SK-N-SH (cell line): ENCODE measurements at regions not wholly inside any gene's neighbourhood (a gene's known extent, or its start where the extent isn't known, plus 50 kb on each side); places are given as distances from the start of the nearest gene placed in this dataset.
"Not testable (repeated sequence)": the region's sequence is repeated elsewhere in the genome, so short reads cannot be mapped to it uniquely, and the experiment has no call there.

Source experiments
- CTCF ChIA-PET: fragments of 300-600, 350-600 bp; formaldehyde crosslinking; extraction: SDS; loops from one replicate; lab custom pipeline; 2021; lab: Yijun Ruan, JAX
- POLR2A ChIA-PET: fragments of 350-600 bp; sonication (Branson Sonifier 250); formaldehyde crosslinking; extraction: SDS; loops from one replicate; lab custom pipeline; 2020; ENCODE audit warnings: antibody characterized with exemption, inconsistent platforms; lab: Yijun Ruan, JAX
- DNase-seq: peaks from one replicate; pipeline ENCODE4 v3.0.0; 2012
- H2AFZ ChIP-seq: fragments of 200-600 bp; sonication (generic); 2 replicates; pipeline ENCODE4 v1.8.1; 2016; ENCODE audit warnings: antibody characterized with exemption, mild to moderate bottlenecking, low read depth
- H3F3A ChIP-seq: fragments of 200-600 bp; sonication (generic); replicated peaks from 2 replicates; pipeline ENCODE3; 2016; ENCODE audit warnings: antibody characterized with exemption, mild to moderate bottlenecking; ENCODE audit not compliant: insufficient read depth
- H3K27ac ChIP-seq, 2 experiments: fragments of 200-500 bp in 1 of 2; fragments of 200-600 bp in 1 of 2; sonication (Bioruptor generic) in 1 of 2; sonication (generic), shearing (Covaris generic) in 1 of 2; 2 replicates each; pipeline versions ENCODE4 v1.5.1 to v1.6.1; 2014 to 2016; ENCODE audit warnings: low read depth in 2 of 2, inconsistent platforms in 1 of 2, low read length in 1 of 2, mild to moderate bottlenecking in 1 of 2, mixed read lengths in 1 of 2
- H3K27me3 ChIP-seq: fragments of 200-600 bp; sonication (generic), shearing (Covaris generic); 2 replicates; pipeline ENCODE4 v1.6.1; 2016; ENCODE audit warnings: mixed run types; ENCODE audit not compliant: insufficient read depth
- H3K36me3 ChIP-seq, 2 experiments: fragments of 200-500 bp in 1 of 2; fragments of 200-600 bp in 1 of 2; sonication (Bioruptor generic) in 1 of 2; sonication (generic) in 1 of 2; replicated peaks in 1 of 2; 2 replicates each; pipeline versions ENCODE3 to v1.5.1; 2014 to 2016; ENCODE audit warnings: low read length in 1 of 2, mild to moderate bottlenecking in 1 of 2; ENCODE audit not compliant: insufficient read depth in 2 of 2, control insufficient read depth in 1 of 2
- H3K4me1 ChIP-seq, 2 experiments: fragments of 200-500 bp in 1 of 2; fragments of 200-600 bp in 1 of 2; sonication (Bioruptor generic) in 1 of 2; sonication (generic), shearing (Covaris generic) in 1 of 2; 2 replicates each; pipeline versions ENCODE4 v1.5.1 to v1.6.1; 2014 to 2016; ENCODE audit warnings: low read depth in 1 of 2, low read length in 1 of 2, mixed run types in 1 of 2; ENCODE audit not compliant: insufficient read depth in 2 of 2, control insufficient read depth in 1 of 2
- H3K4me2 ChIP-seq: fragments of 200-600 bp; sonication (generic), shearing (Covaris generic); 2 replicates; pipeline ENCODE4 v1.6.1; 2017; ENCODE audit warnings: mixed run types
- H3K4me3 ChIP-seq, 2 experiments: fragments of 200-500 bp in 1 of 2; fragments of 200-600 bp in 1 of 2; sonication (Bioruptor generic) in 1 of 2; sonication (generic), shearing (Covaris generic) in 1 of 2; 2 replicates each; pipeline versions ENCODE4 v1.5.1 to v1.8.1; 2014 to 2016; ENCODE audit warnings: low read depth in 2 of 2, inconsistent platforms in 1 of 2, low read length in 1 of 2, mild to moderate bottlenecking in 1 of 2, mixed read lengths in 1 of 2, moderate library complexity in 1 of 2
- H3K79me2 ChIP-seq: fragments of 200-600 bp; sonication (generic); 2 replicates; pipeline ENCODE4 v1.8.1; 2017; ENCODE audit warnings: mild to moderate bottlenecking; ENCODE audit not compliant: insufficient read depth
- H3K9ac ChIP-seq: fragments of 200-600 bp; sonication (generic); 2 replicates; pipeline ENCODE4 v1.6.1; 2017; ENCODE audit warnings: mixed run types
- H3K9me2 ChIP-seq: fragments of 200-600 bp; sonication (generic); 2 replicates; pipeline ENCODE4 v1.6.1; 2017; ENCODE audit warnings: mixed run types
- H3K9me3 ChIP-seq: fragments of 200-600 bp; sonication (generic); 2 replicates; pipeline ENCODE4 v1.6.1; 2017; ENCODE audit warnings: mixed run types, mild to moderate bottlenecking, moderate library complexity
- H4K20me1 ChIP-seq: fragments of 200-600 bp; sonication (generic); 2 replicates; pipeline ENCODE4 v1.6.1; 2017; ENCODE audit warnings: mild to moderate bottlenecking, mixed run types; ENCODE audit not compliant: insufficient read depth
- CHD2 ChIP-seq: fragments of 150-350 bp; IDR thresholded peaks from 2 replicates; pipeline ENCODE4 v1.6.1; 2018; ENCODE audit warnings: low read length; ENCODE audit not compliant: partially characterized antibody
- ELF1 ChIP-seq: IDR thresholded peaks from 2 replicates; pipeline ENCODE4 v1.4.0; 2012
- EZH2phosphoT487 ChIP-seq: fragments of 200-600 bp; sonication (generic); IDR thresholded peaks from 2 replicates; pipeline ENCODE4 v1.6.1; 2017; ENCODE audit warnings: low read depth, mixed run types, mild to moderate bottlenecking, antibody characterized with exemption, moderate library complexity, borderline replicate concordance
- FOSL2 ChIP-seq: IDR thresholded peaks from 2 replicates; pipeline ENCODE4 v1.4.0; 2012; ENCODE audit warnings: low read depth, mild to moderate bottlenecking, moderate library complexity, borderline replicate concordance
- FOXJ3 ChIP-seq: sonication (generic); formaldehyde crosslinking; IDR thresholded peaks from 2 replicates; pipeline ENCODE4 v1.5.1; 2020; ENCODE audit warnings: mild to moderate bottlenecking, missing genetic modification reagents
- FOXM1 ChIP-seq: IDR thresholded peaks from 2 replicates; pipeline ENCODE4 v1.4.0; 2012; ENCODE audit warnings: low read depth, mild to moderate bottlenecking
- GABPA ChIP-seq: IDR thresholded peaks from 2 replicates; pipeline ENCODE4 v1.4.0; 2012; ENCODE audit warnings: low read depth, mild to moderate bottlenecking
- IRF3 ChIP-seq: fragments of 150-350 bp; IDR thresholded peaks from 2 replicates; pipeline ENCODE4 v1.6.1; 2016; ENCODE audit warnings: mild to moderate bottlenecking, low read depth, low read length
- MAX ChIP-seq: IDR thresholded peaks from 2 replicates; pipeline ENCODE4 v1.4.0; 2012; ENCODE audit warnings: low read depth
- NRF1 ChIP-seq: IDR thresholded peaks from 2 replicates; pipeline ENCODE4 v1.6.1; 2012; ENCODE audit warnings: low read depth, mild to moderate bottlenecking, low read length
- RCOR1 ChIP-seq: fragments of 150-350 bp; IDR thresholded peaks from 2 replicates; pipeline ENCODE4 v1.6.1; 2017; ENCODE audit warnings: antibody characterized with exemption, low read length
- RXRA ChIP-seq: IDR thresholded peaks from 2 replicates; pipeline ENCODE4 v1.4.0; 2012; ENCODE audit warnings: low read depth, mild to moderate bottlenecking, borderline replicate concordance
- TAF1 ChIP-seq: IDR thresholded peaks from 2 replicates; pipeline ENCODE4 v1.6.1; 2012; ENCODE audit warnings: low read depth, mild to moderate bottlenecking, low read length, moderate library complexity, borderline replicate concordance
- TCF12 ChIP-seq: IDR thresholded peaks from 2 replicates; pipeline ENCODE4 v1.4.0; 2012
- YY1 ChIP-seq: IDR thresholded peaks from 2 replicates; pipeline ENCODE4 v1.4.0; 2012; ENCODE audit warnings: low read depth, mild to moderate bottlenecking
- ZBTB33 ChIP-seq: IDR thresholded peaks from 2 replicates; pipeline ENCODE4 v1.4.0; 2012; ENCODE audit warnings: low read depth, borderline replicate concordance
- WGBS: methylation state at CpG from one replicate; pipeline ENCODE4 v1.1.6; 2017; ENCODE audit warnings: low lambda C conversion rate; 5-methylcytosine and 5-hydroxymethylcytosine counted together

- no peak overlapping the region for H3K9ac ChIP-seq
- no peaks in the 10 kb centered on the region for H3K4me1 ChIP-seq
- no peaks in the 10 kb centered on the region for H3F3A ChIP-seq
- H3K4me3 ChIP-seq: no peak overlapping the region
- H3K9me3 ChIP-seq: no peaks in the 10 kb centered on the region
- H3K9me2 ChIP-seq: no peaks in the 10 kb centered on the region
- no peaks in the 10 kb centered on the region for H4K20me1 ChIP-seq
- H3K36me3 ChIP-seq: no peaks in the 10 kb centered on the region
- H3K27ac ChIP-seq: no peak overlapping the region
- no peaks in the 10 kb centered on the region for H3K27me3 ChIP-seq
- ChIA-PET CTCF (no interaction called here), POLR2A (no interaction called here)
- no peak for DNase-seq
- H3K4me2 ChIP-seq: no peak overlapping the region
- no peaks in the 10 kb centered on the region for H3K79me2 ChIP-seq
- H2AFZ ChIP-seq: no peak overlapping the region
- 75% methylated on average over 3 of the region's 3 CpGs for WGBS
- no peak for TF ChIP-seq EZH2phosphoT487
- no peak for TF ChIP-seq FOSL2
These were observed 494.7 kb upstream of the SLC35B3 start for GRCh38 chr6:8930009-8930408.

GRCh38 chr6:8920244-8920643 lies 484.9 kb upstream of the SLC35B3 start:
- H2AFZ ChIP-seq, H3K4me2 ChIP-seq, H3K36me3 ChIP-seq, CTCF ChIA-PET, H3K79me2 ChIP-seq, DNase-seq, H3K9ac ChIP-seq, H4K20me1 ChIP-seq, H3K27me3 ChIP-seq, H3K9me3 ChIP-seq, H3K27ac ChIP-seq, H3K9me2 ChIP-seq, POLR2A ChIA-PET, H3K4me3 ChIP-seq, H3K4me1 ChIP-seq, H3F3A ChIP-seq: not testable (repeated sequence)
- WGBS: 25% methylated on average over 1 of the region's 1 CpG

- ChIA-PET POLR2A (no interaction called here), CTCF (no interaction called here)
- H3K79me2 ChIP-seq: no peaks in the 10 kb centered on the region
These were observed 482.9 kb upstream of the SLC35B3 start for GRCh38 chr6:8918196-8918595.

More at GRCh38 chr6:8918196-8918595, 482.9 kb upstream of the SLC35B3 start:
- no peaks in the 10 kb centered on the region for H3K36me3 ChIP-seq
- H3K4me3 ChIP-seq: no peak overlapping the region
- 7% methylated on average over 2 of the region's 2 CpGs for WGBS
- H3K9me2 ChIP-seq: no peaks in the 10 kb centered on the region
- no peaks in the 10 kb centered on the region for H3K9me3 ChIP-seq
- no peak overlapping the region for H3K9ac ChIP-seq
- no peak overlapping the region for H2AFZ ChIP-seq
- no peak overlapping the region for H3K4me2 ChIP-seq
- no peaks in the 10 kb centered on the region for H4K20me1 ChIP-seq
- H3K27me3 ChIP-seq: no peaks in the 10 kb centered on the region
- no peak overlapping the region for H3K27ac ChIP-seq
- no peaks in the 10 kb centered on the region for H3F3A ChIP-seq
- no peak for TF ChIP-seq MAX
- TF ChIP-seq CHD2: no peak
- no peak for TF ChIP-seq TCF12
- TF ChIP-seq IRF3: no peak
- TF ChIP-seq FOSL2: no peak
- TF ChIP-seq NRF1: no peak
- TF ChIP-seq RXRA: no peak
- no peak for TF ChIP-seq ZBTB33
- TF ChIP-seq RCOR1: no peak
- TF ChIP-seq GABPA: no peak
- no peak for TF ChIP-seq YY1
- TF ChIP-seq FOXM1: no peak
- TF ChIP-seq ELF1: no peak
- no peak for TF ChIP-seq FOXJ3 (CRISPR knock-in tag)
- TF ChIP-seq TAF1: no peak
- H3K4me1 ChIP-seq: no peaks in the 10 kb centered on the region
- no peak for DNase-seq
